ENCODE measurements at regions not wholly inside any gene's neighbourhood (a gene's known extent, or its start where the extent isn't known, plus 50 kb on each side); places are given as distances from the start of the nearest gene placed in this dataset.

DNA sequence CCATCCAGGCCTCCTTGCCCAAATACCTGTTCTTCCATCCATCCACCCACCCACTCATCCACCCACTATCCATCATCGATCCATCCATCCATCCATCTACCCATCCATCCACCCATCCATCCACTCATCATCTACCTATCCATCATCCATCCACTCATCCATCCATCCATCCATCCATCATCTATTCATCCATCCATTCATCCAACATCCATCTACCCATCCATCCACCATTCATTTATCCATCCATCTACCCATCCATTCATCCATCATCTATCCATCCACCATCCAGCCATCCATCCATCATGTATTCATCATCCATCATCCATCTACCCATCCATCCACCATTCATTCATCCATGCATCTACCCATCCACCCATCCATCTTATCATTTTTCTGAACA, 413.2 kb downstream of the CTTN start:
- TF ChIP-seq EP300 (IDR thresholded peaks at IDR 0.05) (no peak), POLR2A (IDR thresholded peaks at IDR 0.05) (no peak)
- TF ChIP-seq, protein P1, sequence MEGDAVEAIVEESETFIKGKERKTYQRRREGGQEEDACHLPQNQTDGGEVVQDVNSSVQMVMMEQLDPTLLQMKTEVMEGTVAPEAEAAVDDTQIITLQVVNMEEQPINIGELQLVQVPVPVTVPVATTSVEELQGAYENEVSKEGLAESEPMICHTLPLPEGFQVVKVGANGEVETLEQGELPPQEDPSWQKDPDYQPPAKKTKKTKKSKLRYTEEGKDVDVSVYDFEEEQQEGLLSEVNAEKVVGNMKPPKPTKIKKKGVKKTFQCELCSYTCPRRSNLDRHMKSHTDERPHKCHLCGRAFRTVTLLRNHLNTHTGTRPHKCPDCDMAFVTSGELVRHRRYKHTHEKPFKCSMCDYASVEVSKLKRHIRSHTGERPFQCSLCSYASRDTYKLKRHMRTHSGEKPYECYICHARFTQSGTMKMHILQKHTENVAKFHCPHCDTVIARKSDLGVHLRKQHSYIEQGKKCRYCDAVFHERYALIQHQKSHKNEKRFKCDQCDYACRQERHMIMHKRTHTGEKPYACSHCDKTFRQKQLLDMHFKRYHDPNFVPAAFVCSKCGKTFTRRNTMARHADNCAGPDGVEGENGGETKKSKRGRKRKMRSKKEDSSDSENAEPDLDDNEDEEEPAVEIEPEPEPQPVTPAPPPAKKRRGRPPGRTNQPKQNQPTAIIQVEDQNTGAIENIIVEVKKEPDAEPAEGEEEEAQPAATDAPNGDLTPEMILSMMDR (IDR thresholded peaks at IDR 0.05), result no peak
